HFFc6 (cell line): ENCODE measurements at regions not wholly inside any gene's neighbourhood (a gene's known extent, or its start where the extent isn't known, plus 50 kb on each side); places are given as distances from the start of the nearest gene placed in this dataset.

ENCODE experiments used
- DNase-seq: peaks from one replicate; pipeline ENCODE4 v3.0.0-alpha.2; 2018
- H3K27ac Mint-ChIP-seq: 2 replicates; pipeline ENCODE4 v1.8.0; 2020; ENCODE audit warnings: mild to moderate bottlenecking, mixed read lengths
- H3K27me3 Mint-ChIP-seq: 2 replicates; pipeline ENCODE4 v1.8.0; 2021; ENCODE audit warnings: mild to moderate bottlenecking, moderate library complexity, mixed read lengths; ENCODE audit not compliant: insufficient read depth
- H3K36me3 Mint-ChIP-seq: 2 replicates; pipeline ENCODE4 v1.8.0; 2021; ENCODE audit warnings: low read depth, mixed read lengths
- H3K4me1 Mint-ChIP-seq: 2 replicates; pipeline ENCODE4 v1.8.0; 2020; ENCODE audit warnings: low read depth, mixed read lengths
- H3K4me3 Mint-ChIP-seq: 2 replicates; pipeline ENCODE4 v1.8.0; 2020; ENCODE audit warnings: mild to moderate bottlenecking, moderate library complexity, mixed read lengths
- H3K9me3 Mint-ChIP-seq: 2 replicates; pipeline ENCODE4 v1.8.0; 2020; ENCODE audit warnings: mild to moderate bottlenecking, mixed read lengths
- CTCF ChIP-seq: fragments of 200-600 bp; sonication (generic); IDR thresholded peaks from 2 replicates; pipeline ENCODE4 v1.5.0; 2021; ENCODE audit warnings: antibody characterized with exemption, mild to moderate bottlenecking

DNA sequence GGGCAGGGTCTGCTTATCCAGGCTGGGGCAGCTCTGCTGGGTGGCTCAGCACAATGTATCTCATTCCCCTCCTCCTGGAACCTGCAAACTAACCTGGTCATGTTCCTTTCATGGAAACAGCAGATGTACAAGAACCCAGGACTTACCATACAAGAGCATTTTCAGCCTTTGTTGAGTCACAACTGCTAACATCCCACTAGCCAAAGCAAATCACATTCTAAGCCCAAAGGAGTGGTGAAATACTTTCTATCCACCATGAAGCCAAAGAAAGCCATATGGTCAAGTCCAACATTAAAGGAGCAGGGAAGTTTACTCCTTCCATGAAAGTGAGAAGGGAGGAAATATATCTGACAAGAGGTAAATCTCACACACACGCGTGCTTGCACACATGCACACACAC lies 163.0 kb downstream of the IRS1 start:
- TF ChIP-seq CTCF: no peak
- H3K27me3 Mint-ChIP-seq: no peaks in the 10 kb centered on the region
- no peak for DNase-seq
- peaks cover 12% of the 10 kb centered on the region for H3K36me3 Mint-ChIP-seq
- no peak overlapping the region for H3K27ac Mint-ChIP-seq
- H3K9me3 Mint-ChIP-seq: peaks cover 12% of the 10 kb centered on the region
- no peak overlapping the region for H3K4me3 Mint-ChIP-seq
- H3K4me1 Mint-ChIP-seq: peaks cover 14% of the 10 kb centered on the region

DNA sequence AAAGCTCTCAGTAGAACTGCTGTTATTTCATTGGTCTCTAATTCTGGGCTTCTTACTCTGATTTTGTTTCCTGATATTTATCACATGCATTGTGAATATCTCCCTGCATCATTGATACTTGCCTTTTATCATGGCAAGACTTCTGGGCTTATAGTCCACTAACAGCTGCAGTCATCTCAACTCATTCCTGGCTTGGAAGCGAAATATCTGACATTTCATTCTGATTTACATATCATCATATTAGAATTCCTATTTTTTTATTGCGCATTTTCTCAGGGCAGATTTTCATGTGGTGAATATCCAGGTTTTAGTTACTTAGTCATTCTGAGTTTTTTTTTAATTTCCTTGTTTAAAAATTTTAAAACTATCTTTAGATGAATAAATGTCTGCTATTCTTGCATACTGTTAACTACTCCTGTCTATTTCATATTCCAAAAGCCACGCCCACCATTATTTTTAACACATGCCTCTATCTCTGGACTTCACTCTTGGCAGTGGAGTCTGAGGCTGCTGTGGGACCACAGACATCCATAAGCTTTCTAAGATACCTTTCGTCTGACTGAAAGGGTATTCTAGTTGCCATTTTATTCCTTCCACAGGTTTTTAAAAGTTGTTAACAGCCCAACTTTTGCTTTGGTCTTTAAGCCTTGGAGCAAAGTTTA lies 164.5 kb downstream of the IRS1 start:
- no peak for TF ChIP-seq CTCF
- H3K27ac Mint-ChIP-seq: no peak overlapping the region
- no peak overlapping the region for H3K4me3 Mint-ChIP-seq
- peaks cover 13% of the 10 kb centered on the region for H3K36me3 Mint-ChIP-seq
- peaks cover 14% of the 10 kb centered on the region for H3K4me1 Mint-ChIP-seq
- no peaks in the 10 kb centered on the region for H3K27me3 Mint-ChIP-seq
- peaks cover 7% of the 10 kb centered on the region; the same call in 1 of the 2 replicates for H3K9me3 Mint-ChIP-seq
- no peak for DNase-seq

DNA sequence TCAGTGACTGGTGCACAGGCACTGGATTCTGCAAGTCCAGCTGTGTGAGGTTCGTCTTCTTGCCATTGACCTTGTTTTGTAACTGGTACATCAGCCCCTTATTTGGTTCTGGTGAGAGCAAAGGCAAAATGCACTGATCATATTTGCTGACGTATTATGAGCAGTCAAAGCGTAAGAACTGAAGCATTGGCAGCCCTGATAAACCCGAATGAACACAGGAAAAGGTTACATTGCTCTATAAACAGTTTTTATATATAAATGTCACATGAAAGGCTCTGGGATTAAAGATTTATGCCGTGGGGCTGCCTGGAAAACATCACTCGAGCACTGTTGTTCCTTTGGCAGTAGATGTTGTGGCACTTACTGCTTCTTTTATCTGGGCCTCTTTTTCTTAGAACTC lies 167.9 kb downstream of the IRS1 start:
- H3K9me3 Mint-ChIP-seq: no peaks in the 10 kb centered on the region
- H3K36me3 Mint-ChIP-seq: 0 out of 2 replicates have a peak, but pooled peaks cover 6% of the 10 kb centered on the region

GRCh38 chr2:226631187-226631586 lies 168.4 kb downstream of the IRS1 start:
- DNase-seq: no peak
- TF ChIP-seq CTCF: no peak
- 0 out of 2 replicates have a peak, but pooled peaks cover 6% of the 10 kb centered on the region for H3K36me3 Mint-ChIP-seq
- no peak overlapping the region for H3K4me3 Mint-ChIP-seq
- no peaks in the 10 kb centered on the region for H3K27me3 Mint-ChIP-seq
- no peak overlapping the region for H3K27ac Mint-ChIP-seq
- H3K9me3 Mint-ChIP-seq: no peaks in the 10 kb centered on the region
- no peaks in the 10 kb centered on the region for H3K4me1 Mint-ChIP-seq

More for the DNA sequence above, 167.9 kb downstream of the IRS1 start:
- Mint-ChIP-seq H3K4me3 (no peak overlapping the region), H3K27ac (no peak overlapping the region), H3K4me1 (no peaks in the 10 kb centered on the region), H3K27me3 (no peaks in the 10 kb centered on the region)
- no peak for TF ChIP-seq CTCF
- DNase-seq: no peak

- TF ChIP-seq CTCF: no peak
- DNase-seq: no peak
- Mint-ChIP-seq H3K36me3 (0 out of 2 replicates have a peak, but pooled peaks cover 6% of the 10 kb centered on the region), H3K27me3 (no peaks in the 10 kb centered on the region; the same call in 1 of the 2 replicates), H3K27ac (no peak overlapping the region), H3K9me3 (no peaks in the 10 kb centered on the region), H3K4me1 (peaks cover 8% of the 10 kb centered on the region; the same call in 1 of the 2 replicates), H3K4me3 (no peak overlapping the region)
Measured at GRCh38 chr2:226625946-226626345, 173.7 kb downstream of the IRS1 start.
